Activated T-cell treated with anti-CD3 and anti-CD28 coated beads for 4 hours (primary cell): ENCODE measurements at regions not wholly inside any gene's neighbourhood (a gene's known extent, or its start where the extent isn't known, plus 50 kb on each side); places are given as distances from the start of the nearest gene placed in this dataset.

ENCODE experiments used
- DNase-seq: peaks from one replicate; pipeline ENCODE4 v3.0.0-alpha.2; 2020

DNA sequence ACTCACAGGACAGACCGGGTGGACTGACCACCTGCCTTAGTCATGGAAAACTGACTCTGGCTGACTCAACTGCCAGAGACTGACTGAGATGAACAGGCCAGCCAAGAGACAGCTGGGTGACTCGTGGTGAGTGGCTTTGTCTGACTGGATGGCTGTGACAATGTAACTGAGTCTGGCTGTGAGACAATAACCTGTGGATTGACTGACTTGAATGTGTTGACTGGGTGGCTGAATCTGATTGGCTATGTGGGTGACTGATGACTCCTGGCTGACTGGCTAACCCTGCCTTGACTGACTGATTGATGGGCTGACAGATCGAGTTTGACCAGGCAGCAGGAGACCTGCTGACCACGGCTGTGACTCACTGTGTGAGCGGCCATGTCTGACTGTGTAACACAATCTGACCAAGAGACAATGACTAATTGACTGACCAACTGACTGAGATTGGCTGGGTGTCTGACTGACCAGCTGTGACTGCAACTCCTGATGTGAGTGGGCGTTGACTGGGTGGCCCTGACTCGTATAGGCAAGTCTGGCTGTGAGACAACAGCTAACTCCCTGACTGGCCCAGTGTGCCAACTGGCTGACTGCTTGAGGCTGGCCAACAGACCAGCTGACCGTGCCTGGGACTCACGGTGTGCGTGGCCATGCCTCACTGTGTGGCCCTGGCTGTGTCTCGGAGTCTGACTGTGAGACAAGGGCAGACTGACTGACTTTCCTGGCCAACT is 509.1 kb downstream of the SHQ1 start:
- peak; percentile 54 for DNase-seq

DNA sequence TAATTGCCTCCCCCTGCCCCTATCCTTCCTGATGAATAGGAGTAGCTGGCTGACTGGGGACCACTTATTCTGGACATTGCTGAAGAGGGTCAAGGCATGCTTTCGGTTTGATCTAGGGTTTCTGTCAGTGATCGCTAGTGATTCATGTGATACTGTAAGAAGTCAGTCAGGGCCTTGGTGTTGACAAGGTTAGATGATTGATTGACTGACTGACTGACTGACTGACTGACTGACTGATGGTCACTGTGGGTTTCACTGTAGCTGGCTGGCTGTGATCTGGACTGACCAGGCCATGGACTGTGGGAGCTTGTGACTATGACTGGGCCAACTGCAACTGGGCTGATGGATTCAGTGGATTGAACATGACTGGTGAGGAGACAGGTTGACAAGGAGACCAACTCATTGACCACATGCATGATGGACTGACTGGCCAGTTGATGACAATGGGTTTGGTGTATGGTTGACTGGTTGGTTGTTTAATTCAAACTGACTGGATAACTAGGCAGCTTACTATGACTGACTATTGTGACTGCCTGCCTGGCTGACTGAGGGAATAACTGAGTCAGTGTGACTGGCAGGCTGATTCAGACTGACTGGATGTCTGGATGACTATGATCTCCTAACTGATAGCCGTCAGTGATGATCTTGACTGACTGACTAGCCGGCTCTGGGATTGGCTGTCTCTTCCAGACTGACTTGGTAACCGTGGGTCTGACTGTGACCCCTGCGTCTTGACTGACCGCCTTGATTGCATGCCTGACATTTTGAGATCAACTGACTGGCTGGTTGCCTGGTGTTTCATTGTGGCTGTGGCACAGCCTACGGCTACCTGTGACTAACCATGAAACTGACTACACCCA is 509.9 kb downstream of the SHQ1 start:
- DNase-seq, result peak; percentile 28

DNA sequence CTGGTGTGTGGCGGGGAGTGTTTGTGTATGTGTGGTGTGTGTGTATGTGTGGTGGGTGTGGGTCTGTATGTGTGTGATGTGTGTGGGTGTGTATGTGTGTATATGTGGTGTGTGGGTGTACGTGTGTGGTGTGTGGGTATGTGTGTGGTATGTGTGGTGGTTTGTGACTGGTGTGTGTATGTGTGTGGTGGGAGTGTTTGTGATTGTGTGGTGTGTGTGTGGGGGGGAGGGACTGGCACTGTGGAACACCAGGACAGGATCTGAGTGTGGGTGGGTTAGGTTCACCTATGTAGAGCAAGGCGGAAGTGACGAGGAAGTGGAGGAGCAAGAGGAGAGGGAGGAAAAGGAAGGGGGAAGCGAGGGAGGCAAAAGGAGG is 510.8 kb downstream of the SHQ1 start:
- no peak for DNase-seq

DNA sequence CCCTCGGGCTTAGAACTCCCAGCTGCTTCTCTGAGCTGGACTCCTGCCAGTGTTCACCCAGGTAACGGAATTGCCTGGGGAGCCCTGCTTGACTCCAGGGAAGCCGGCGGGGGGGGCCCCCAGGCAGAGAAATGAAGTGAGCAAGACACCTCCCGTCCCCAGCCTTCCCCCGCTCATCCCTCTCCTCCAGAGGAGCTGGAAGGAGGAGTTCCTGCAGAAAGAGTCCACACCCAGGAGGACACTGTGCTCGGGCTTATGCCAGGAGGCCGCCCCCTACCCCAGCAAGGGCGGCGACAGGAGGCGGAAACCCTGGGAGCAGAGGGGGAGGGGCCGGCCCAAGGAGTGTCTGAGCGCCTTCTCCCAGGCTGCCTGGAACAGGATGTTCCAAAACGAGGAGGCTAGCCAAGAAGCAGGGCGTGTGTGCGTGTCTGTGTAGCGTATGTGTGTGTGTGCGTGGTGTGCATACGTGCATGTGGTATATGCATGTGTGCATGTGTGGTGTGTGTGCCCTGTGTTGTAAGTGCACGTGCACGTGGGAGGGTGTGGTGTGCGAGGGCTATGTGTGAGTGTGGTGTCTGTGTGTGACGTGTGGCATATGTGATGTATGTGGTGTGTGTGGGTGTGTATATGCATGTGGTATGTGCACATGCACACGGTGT is 511.3 kb downstream of the SHQ1 start:
- no peak for DNase-seq

DNA sequence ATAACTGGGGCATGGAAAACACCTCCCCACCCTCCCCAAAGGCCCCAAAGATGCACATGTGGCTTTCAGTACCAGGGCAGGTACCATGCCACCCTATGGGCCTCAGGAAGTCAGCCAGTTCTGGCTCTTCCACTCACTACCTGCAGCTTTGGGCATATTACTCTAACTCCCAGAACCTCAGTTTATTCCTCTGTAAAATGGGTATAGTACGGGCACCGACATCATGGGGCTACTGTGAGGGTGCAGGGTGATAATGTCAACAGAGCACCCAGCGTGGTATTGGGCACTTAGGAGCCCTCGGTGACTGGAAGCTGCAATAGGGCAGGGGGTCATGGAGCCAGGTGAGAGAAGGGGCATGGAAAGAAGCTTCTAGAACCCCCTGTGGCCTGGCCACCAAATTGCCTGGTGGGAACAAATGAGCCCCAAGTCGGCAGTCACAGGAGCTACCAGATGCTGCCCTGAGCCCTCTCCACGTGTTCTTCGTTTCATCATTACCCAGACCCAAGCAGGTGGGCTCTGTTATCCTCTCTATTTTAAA is 512.1 kb downstream of the SHQ1 start:
- no peak for DNase-seq

GRCh38 chr3:72335458-72336095 is 512.7 kb downstream of the SHQ1 start:
- no peak for DNase-seq

GRCh38 chr3:72334681-72335457 is 513.4 kb downstream of the SHQ1 start:
- no peak for DNase-seq

DNA sequence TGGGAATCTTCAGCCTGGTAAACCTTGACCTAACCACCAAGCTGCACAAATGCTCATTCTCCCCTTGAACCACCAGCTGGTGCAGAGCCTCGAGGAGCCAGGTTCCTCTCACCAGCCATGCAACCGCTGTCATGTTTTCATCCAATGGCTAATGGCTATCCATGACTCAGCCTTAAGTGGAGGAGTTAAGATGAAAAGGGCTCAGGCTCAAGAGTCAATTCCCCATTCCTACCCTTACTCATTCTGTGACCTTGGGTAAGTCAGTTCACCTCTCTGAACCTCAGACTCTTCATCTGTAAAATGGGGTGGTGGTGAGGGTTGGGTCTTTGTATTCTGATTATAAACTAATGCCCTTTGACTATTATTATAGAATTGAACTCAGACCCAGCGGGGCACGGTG is 515.6 kb downstream of the SHQ1 start:
- DNase-seq, result no peak

- no peak for DNase-seq
Observed at GRCh38 chr3:72332036-72332435, 516.2 kb downstream of the SHQ1 start.

- no peak for DNase-seq
Observed at GRCh38 chr3:72331076-72331475, 517.2 kb downstream of the SHQ1 start.

GRCh38 chr3:72329354-72329753 is 518.9 kb downstream of the SHQ1 start:
- no peak for DNase-seq

GRCh38 chr3:72328755-72329277 is 519.4 kb downstream of the SHQ1 start:
- no peak for DNase-seq

- DNase-seq, result no peak
Observed at GRCh38 chr3:72327008-72327407, 521.2 kb downstream of the SHQ1 start.

GRCh38 chr3:72324253-72324811 is 523.9 kb downstream of the SHQ1 start:
- no peak for DNase-seq

GRCh38 chr3:72323773-72324172 is 524.5 kb downstream of the SHQ1 start:
- no peak for DNase-seq

DNA sequence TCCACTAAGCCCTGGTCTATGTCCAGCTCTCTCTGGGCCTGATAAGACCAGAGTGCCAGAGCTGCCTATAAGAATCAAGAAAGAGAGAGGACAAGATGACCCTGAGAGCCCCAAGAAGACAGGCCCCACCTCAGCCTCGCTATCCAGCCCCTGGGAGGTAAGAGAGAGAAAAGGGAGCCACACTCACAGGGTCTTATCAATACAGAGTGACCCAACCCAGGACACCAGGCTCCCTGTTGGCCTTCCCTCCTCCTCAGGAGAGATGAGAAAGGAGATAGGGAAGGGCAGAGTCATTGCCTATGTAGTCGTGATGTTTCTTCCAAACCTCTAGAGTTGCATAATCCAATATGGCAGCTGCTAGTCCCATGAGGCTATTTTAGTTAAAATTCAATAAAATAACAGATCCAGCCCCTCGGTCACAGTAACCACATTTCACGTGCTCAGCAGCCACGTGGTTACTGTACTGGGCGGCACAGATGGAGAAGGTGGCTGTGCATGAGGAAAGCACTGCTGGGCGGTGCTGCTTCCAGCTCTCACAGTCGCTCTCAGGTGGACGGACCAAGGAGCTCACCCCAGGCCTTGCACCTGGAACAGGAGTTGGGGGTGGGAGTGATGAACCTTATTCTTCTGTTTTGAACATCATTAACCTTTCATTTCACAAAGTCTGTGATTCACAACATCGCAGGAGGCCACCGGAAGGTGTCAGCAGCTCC is 525.8 kb downstream of the SHQ1 start:
- DNase-seq, result no peak

- no peak for DNase-seq
Observed at GRCh38 chr3:72320955-72321303, 527.3 kb downstream of the SHQ1 start.

GRCh38 chr3:72320095-72320954 is 527.9 kb downstream of the SHQ1 start:
- no peak for DNase-seq

- DNase-seq, result no peak
Observed at GRCh38 chr3:72319194-72320094, 528.8 kb downstream of the SHQ1 start.
